ENCODE measurements at regions not wholly inside any gene's neighbourhood (a gene's known extent, or its start where the extent isn't known, plus 50 kb on each side); places are given as distances from the start of the nearest gene placed in this dataset.

GRCh38 chr3:189512039-189512438 is 119.2 kb upstream of the TP63 start:
- 30 to 83% methylated on average over 1 of the region's 1 CpG for WGBS, 2 experiments (ENCODE audit: insufficient coverage in 1 of 2, insufficient read length in 1 of 2)
- no peak for TF ChIP-seq CTCF (conservative IDR thresholded peaks at IDR 0.05)
- Mint-ChIP-seq H3K9me3 (peaks cover 3% of the 10 kb centered on the region), H3K27ac (no peak overlapping the region), H3K36me3 (ENCODE audit: low read depth) (no peaks in the 10 kb centered on the region), H3K27me3 (ENCODE audit: insufficient read depth) (no peaks in the 10 kb centered on the region), H3K4me1 (peaks cover 5% of the 10 kb centered on the region), H3K4me3 (no peak overlapping the region)
- no peak for DNase-seq
- Histone ChIP-seq H3K27me3 (ENCODE audit: control insufficient read depth, insufficient read depth, low read length, poor library complexity, severe bottlenecking) (no peaks in the 10 kb centered on the region), H3K27ac (ENCODE audit: low read depth, low read length) (no peak overlapping the region), H3K9ac (ENCODE audit: extremely low read depth, low read length, poor library complexity, severe bottlenecking) (no peak overlapping the region), H3K36me3 (ENCODE audit: control insufficient read depth, insufficient read depth, low read length) (no peaks in the 10 kb centered on the region), H3K4me1 (ENCODE audit: control insufficient read depth, insufficient read depth, low read length) (no peaks in the 10 kb centered on the region), H3K4me3 (ENCODE audit: low read length) (no peak overlapping the region), H3K9me3 (ENCODE audit: control insufficient read depth, low read length) (no peaks in the 10 kb centered on the region)

GRCh38 chr3:189512821-189513220 is 118.4 kb upstream of the TP63 start:
- H3K27ac ChIP-seq (ENCODE audit: low read depth, low read length): no peak overlapping the region
- H3K36me3 ChIP-seq (ENCODE audit: control insufficient read depth, insufficient read depth, low read length): no peaks in the 10 kb centered on the region
- Mint-ChIP-seq H3K9me3 (no peaks in the 10 kb centered on the region), H3K4me1 (peaks cover 5% of the 10 kb centered on the region), H3K27ac (no peak overlapping the region), H3K4me3 (no peak overlapping the region), H3K27me3 (ENCODE audit: insufficient read depth) (no peaks in the 10 kb centered on the region), H3K36me3 (ENCODE audit: low read depth) (no peaks in the 10 kb centered on the region)
- H3K4me1 ChIP-seq (ENCODE audit: control insufficient read depth, insufficient read depth, low read length): no peaks in the 10 kb centered on the region
- DNase-seq: no peak
- no peaks in the 10 kb centered on the region for H3K27me3 ChIP-seq (ENCODE audit: control insufficient read depth, insufficient read depth, low read length, poor library complexity, severe bottlenecking)
- H3K4me3 ChIP-seq (ENCODE audit: low read length): no peak overlapping the region
- H3K9me3 ChIP-seq (ENCODE audit: control insufficient read depth, low read length): no peaks in the 10 kb centered on the region
- no peak overlapping the region for H3K9ac ChIP-seq (ENCODE audit: extremely low read depth, low read length, poor library complexity, severe bottlenecking)
- no peak for TF ChIP-seq CTCF (conservative IDR thresholded peaks at IDR 0.05)

- H3K9ac ChIP-seq (ENCODE audit: extremely low read depth, low read length, poor library complexity, severe bottlenecking): no peak overlapping the region
- peaks cover 5% of the 10 kb centered on the region for H3K4me1 Mint-ChIP-seq
- H3K4me1 ChIP-seq (ENCODE audit: control insufficient read depth, insufficient read depth, low read length): no peaks in the 10 kb centered on the region
- no peak for DNase-seq
- TF ChIP-seq CTCF (conservative IDR thresholded peaks at IDR 0.05): no peak
- no peaks in the 10 kb centered on the region for H3K27me3 Mint-ChIP-seq (ENCODE audit: insufficient read depth)
- H3K4me3 Mint-ChIP-seq: no peak overlapping the region
- no peaks in the 10 kb centered on the region for H3K27me3 ChIP-seq (ENCODE audit: control insufficient read depth, insufficient read depth, low read length, poor library complexity, severe bottlenecking)
- H3K27ac Mint-ChIP-seq: no peak overlapping the region
- H3K27ac ChIP-seq (ENCODE audit: low read depth, low read length): no peak overlapping the region
- no peak overlapping the region for H3K4me3 ChIP-seq (ENCODE audit: low read length)
- no peaks in the 10 kb centered on the region for H3K36me3 ChIP-seq (ENCODE audit: control insufficient read depth, insufficient read depth, low read length)
- WGBS, 2 experiments (ENCODE audit: insufficient coverage in 1 of 2, insufficient read length in 1 of 2): 87 to 88% methylated on average over 7 to 9 of the region's 9 CpGs
- H3K36me3 Mint-ChIP-seq (ENCODE audit: low read depth): no peaks in the 10 kb centered on the region
- H3K9me3 Mint-ChIP-seq: no peaks in the 10 kb centered on the region
- H3K9me3 ChIP-seq (ENCODE audit: control insufficient read depth, low read length): no peaks in the 10 kb centered on the region
These were observed 117.7 kb upstream of the TP63 start for GRCh38 chr3:189513281-189514117.

All from endodermal cell (in vitro differentiated cells).